Right renal cortex interstitium (tissue), 3 donors: ENCODE measurements at regions not wholly inside any gene's neighbourhood (a gene's known extent, or its start where the extent isn't known, plus 50 kb on each side); places are given as distances from the start of the nearest gene placed in this dataset.
"Not testable (repeated sequence)": the region's sequence is repeated elsewhere in the genome, so short reads cannot be mapped to it uniquely, and the experiment has no call there.

Source experiments
- DNase-seq, 3 donors: peaks; one replicate each; pipeline ENCODE4 v3.0.0-alpha.2; 2013; ENCODE audit warnings: low read depth in 3 of 3, low spot score in 2 of 3

DNA sequence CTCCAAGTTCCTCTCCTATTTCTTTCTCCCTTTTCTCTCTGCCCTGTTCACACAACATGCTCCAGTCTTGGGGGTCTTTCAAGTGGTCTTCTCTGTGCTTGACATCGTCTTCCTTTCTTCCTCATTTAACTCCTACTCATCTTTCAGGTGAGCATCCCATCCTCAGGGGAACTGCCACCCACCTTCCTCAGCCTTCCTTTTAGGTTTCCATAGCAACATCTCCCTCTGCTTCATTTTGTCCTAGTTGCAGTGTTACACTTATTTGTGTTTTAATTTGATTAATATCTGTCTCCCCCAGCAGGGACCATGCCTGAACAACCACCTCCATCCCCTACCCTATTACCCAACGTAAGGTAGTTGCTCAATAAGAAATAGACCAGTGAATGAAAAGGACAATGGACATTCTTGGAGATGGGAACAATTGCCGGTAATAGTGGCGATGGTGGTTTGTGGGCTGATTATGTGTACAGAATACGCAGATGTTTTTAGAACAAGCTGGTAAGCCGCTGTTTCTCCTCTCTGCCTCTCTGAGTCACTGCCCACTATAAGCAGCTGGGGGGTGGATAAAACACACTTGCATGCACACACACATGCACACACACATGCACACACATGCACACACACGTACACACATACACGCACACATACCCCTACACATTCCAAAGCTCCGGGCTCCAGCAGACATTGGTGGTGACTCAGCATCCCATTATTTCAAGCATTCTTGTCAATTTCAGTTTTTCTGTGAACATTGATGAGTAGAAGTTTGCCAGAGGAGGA is 251.6 kb downstream of the GATA3 start:
- no peak for DNase-seq

- DNase-seq, result no peak
Measured at GRCh38 chr10:8306685-8307364, 252.3 kb downstream of the GATA3 start.

DNA sequence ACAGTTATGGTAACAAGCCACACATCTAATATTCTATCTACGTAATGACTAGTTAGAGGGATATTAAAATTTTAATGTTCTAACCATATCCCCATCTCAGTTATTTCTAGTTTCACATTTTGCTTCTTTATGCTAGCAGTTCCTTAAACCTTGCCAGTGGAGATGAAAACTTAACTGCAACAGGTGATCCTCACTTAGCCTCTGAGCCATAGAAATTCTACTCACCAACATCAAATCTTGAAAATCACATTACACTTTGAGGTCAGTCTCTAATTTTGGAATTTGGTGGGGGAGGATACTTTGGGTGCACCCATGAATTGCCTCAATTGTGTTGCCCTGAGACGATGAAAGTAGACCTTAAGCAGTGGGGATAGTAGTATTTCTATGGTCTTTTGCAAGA is 256.4 kb downstream of the GATA3 start:
- DNase-seq, result no peak

DNA sequence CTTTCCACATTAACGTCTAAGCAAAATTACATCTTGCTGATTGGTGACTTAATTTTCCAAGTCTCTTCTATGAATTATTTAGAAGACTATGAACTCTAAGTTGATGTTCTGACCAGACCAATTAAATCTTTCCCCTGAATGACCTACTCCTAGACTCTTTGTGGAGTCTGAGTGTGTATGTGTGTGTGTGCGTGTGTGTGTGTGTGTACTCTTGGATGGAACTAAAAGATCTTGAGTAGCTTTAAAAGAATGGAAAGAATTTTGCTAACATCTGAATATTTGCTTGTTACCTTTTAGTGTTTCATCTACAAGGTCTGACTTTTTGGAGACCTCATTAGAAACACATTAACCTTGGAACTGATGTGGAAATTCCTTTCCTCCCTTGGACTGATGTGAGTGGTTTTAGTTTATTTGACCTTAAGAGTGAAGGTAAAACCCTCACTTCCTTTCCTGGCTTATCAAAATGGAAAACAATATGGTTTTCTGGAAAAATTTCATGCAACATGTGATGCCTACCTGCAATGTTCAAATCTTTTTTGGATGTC is 257.1 kb downstream of the GATA3 start:
- no peak for DNase-seq

DNA sequence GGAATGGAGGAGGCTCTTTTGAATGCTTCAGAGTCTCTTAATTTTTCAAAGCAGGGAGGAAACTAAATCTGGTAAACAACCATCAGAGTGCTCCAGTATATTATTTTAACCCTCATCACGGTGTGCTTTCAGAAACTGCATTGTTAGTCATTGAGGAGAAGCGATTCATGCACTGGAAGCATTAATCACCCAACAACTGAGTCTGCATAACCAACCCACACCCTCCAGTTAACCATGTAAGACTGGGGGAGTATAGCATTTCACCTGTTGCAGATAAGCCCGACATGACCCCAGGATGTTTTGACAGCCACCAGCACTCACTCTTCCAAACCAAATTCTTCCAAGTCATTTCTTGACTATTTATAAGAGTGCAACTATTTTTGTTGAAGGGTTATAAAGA is 257.6 kb downstream of the GATA3 start:
- no peak for DNase-seq

DNA sequence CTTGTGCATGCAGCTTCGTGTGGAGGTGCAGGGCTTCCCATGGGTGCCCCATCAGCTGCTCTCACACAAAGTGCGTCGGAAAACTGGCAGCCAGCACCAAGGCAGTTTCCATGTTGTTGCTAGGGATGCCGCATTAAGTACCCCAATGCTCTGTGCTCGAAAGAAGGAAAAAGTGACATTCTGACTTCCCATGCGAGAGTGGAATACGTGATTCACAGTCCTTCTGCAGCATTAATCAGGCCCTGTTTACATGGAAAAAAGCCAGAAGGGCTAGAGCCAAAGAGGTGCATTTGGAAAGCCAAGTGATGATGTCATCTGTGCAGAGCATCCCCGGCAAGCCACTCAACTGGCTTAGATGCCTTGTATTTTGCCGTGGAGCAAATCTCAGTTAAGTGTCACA is 258.3 kb downstream of the GATA3 start:
- DNase-seq, result no peak

DNA sequence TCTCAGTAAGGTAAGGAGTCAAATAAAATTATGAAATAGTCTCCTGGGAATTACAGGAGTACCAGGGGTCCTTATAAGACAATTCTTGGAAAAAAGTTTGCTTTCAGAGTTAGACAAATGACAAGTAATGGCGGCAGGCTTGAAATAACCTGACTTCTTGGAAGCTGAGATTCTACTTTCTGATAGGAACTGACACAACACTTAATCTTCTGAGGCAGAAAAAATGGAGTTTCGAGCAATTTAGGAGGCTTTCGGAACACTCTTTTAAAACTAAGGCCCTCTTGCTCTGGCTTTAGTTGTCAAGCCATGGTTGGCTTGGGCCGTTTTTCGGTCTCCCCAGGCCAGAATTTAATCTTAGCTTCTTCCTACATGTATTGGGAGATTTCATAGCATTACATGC is 260.0 kb downstream of the GATA3 start:
- no peak for DNase-seq

DNA sequence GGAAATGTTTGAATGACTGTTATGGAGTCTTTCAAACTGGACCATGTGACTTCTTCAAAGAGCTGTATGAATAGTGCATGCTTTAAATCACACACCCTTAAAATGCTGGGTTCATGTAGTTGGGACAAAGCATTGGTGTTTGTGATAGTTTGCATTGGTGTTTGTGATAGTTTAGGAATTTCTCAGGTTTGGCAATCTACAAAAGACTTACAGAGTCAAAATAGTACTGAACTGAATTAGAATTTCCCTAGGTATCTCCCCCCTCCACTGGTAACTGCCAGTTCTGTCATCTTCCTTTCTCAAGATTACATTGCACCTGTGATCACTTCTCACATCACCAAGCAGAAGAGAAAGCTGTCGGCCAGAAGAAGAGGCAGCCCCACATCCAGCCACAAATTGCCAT is 261.1 kb downstream of the GATA3 start:
- no peak for DNase-seq

DNA sequence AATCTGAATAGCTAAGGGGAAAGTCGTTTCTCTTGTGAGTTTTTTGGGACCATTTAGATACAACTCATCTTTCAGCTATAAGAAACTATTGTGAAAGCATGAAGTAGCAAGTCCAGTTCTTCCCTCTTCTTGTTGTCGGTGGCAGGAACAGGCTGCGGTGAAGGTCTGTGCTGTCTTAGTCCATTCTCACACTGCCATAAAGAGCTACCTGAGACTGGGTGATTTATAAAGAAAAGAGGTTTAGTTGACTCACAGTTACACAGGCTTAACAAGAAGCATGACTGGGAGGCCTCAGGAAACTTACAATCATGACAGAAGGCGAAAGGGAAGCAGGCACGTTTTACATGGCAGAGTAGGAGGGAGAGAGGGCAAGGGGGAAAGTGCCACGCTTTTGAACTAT is 261.8 kb downstream of the GATA3 start:
- DNase-seq, result no peak

DNA sequence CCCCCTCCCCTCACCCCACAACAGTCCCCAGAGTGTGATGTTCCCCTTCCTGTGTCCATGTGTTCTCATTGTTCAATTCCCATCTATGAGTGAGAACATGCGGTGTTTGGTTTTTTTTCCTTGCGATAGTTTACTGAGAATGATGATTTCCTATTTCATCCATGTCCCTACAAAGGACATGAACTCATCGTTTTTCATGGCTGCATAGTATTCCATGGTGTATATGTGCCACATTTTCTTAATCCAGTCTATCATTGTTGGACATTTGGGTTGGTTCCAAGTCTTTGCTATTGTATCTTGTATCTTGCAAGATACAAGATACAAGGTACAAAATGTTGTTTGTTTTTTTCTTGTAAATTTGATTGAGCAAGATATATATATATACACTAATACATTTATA is 263.9 kb downstream of the GATA3 start:
- not testable (repeated sequence) for DNase-seq

DNA sequence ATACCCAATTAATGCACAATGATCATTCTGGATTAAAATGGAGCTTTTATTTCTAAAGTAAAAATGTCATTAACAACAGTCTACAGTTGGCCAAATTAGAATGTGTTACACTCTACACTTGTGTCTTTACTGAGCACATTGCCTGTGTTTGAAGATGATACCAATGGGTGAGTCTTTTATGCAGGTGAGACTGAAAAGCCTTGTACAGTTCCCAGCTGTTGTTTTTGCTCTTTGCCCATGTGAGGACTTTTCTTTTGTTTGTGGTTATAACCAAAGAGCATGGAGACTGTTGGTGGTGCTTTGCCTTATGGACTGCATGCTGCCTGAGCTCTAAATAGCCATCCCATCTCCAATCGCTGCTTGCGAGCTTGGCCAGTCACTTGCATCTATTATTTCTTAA is 264.5 kb downstream of the GATA3 start:
- no peak for DNase-seq

- no peak for DNase-seq
Measured at GRCh38 chr10:8319704-8320103, 265.2 kb downstream of the GATA3 start.

DNA sequence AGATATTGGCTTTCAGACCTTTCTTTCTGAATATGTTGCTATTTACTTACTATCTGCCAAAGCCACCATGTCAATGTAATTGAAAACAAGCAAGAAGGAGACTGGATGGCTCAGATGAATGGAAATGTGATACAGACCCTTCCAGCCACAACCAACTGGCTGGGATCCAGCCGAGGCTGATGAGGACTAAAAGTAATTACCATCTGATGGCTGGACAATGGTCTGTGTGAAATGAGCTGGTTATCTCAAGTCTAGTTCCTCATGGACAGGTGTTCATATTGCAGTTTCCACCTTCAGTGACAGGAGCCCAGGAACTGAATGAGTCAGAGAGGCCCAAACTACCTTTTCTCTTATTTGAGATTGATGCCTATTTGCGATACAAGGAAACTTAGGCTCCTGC is 267.5 kb downstream of the GATA3 start:
- DNase-seq, result no peak

DNA sequence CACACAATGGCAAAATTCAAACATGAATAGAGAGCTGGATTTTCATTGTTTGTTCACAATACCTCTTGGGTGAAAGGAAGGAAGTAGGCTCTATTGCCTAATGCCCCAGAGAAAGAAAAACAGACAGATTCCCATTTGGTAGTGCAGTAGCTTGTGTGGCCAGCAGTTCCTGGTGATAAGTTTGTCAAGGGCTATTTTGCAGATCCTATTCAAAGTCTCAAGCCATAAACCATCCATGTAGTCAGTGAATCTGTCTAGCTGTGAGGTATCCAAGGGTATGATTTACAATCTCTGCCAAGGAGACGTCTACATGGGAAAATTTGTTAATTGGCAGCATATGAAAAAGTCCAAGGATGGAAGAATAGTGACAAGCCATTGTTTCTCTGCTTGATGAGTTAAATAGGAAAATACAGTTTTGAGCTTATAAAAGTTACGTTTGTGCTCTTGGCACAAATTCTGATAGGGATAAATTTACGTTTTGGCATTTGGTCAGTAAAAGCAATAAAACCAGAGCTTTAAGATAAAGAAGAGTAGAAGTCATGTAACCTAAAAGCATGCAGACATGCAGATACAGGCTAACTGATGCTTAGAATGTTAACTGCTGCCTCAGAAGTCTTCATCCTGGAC is 269.1 kb downstream of the GATA3 start:
- no peak for DNase-seq

DNA sequence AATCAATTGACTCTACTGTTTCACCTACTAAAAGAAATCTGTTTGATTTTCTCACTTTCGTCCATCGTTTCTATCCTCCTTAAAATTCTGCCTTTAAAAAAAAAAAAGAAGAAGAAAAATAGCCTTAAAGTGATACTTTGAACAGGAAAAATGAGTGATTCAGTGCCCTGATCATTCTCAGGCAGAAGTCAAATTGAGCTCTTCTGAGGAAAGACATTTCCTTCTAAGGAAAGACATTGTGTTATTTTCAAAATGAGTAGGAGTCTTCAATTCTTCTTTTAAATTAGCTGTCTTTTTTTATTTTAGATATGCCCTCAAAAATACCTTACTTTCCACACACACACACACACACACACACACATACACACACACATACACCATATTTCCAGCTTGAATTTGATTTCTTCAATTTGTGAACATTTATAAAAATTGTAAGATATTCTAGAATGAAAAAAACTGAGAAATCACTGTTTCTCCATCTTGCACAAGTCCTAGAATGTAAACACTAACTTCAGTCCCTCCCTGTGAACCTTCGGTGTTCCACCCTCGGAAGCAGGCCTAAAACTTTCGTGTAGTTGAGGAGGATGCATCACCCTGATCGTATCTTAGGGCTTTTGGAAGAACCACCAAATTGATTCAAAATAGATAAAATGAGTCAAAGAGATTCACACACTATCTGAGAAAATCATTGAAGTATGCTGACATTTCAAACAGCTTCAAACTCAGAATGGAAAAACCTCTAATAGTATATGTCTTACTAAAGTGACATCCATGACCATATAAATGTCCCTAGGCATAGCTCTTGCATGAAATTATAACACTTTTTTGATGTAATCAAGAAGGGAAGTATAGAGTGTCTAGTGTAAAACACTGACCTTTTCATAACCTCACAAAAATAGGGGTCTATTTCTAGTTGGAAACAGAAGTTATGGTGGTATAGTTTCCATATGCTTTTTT is 270.8 kb downstream of the GATA3 start:
- DNase-seq, result no peak

DNA sequence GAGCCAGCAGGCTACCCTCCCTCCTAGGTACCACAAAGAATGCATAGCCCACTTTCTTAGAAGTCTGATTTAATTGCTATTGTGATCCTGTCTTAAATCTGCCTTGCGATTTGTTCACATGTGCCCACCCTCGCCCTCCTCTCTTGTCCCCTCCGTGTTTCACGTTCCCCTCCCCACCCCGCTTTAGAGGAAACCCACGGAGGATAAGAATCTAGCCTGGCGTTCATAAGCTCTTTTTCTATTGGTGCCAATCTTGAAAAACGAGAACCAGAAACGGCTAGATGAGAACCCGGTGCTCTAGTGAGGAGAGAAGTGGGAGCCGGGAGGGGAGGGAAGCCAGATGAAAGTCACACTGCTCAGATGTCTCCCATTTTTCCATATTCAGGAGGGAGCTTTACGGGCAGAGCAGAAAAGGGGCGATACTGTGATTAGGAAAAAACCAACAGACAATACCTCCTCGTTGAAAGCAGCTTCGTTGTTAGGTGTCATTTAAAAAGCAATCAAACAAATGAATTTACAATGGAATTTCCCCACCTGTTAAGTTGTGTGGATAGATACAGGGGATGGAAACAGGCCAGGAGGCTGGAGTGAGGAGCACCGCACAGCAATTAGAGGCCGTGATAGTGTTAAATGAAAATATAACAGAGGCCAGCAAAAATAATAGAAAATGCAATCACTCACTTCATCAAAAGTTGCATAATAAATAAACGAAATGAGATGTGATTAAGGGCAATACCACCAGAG is 272.1 kb downstream of the GATA3 start:
- no peak for DNase-seq

DNA sequence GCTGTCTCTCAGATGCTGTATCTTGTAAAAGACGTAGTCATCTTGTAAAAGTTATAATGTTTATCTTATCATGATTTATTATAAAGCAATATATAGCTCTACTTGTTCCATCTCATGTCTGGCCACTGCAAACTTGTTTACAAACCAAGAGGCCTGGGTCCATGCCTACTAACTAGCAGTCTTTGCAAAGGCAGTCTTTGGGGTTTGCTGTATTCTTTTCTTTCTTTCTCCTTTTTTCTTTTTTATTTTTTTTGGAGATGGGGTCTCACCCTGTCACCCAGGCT is 272.6 kb downstream of the GATA3 start:
- no peak for DNase-seq

DNA sequence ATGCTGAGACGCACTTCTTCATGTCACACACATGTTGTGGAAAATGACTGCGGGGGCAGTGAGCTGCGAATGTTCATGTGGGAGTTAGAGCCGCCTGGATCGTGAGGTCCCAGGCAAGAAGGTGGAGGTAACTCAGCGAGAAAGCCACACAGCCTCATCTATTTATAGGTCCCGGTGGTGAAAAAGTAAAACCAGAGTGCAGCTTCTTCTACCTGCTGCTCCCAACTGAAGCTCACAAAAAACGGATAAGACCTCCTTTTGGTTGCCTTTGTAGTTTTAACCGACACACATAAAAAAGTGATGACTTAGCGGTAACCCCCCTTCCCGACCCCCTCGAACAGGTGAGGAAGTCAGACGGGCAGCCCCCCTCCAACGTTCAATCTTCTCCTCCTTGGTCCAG is 276.9 kb downstream of the GATA3 start:
- DNase-seq, result no peak

DNA sequence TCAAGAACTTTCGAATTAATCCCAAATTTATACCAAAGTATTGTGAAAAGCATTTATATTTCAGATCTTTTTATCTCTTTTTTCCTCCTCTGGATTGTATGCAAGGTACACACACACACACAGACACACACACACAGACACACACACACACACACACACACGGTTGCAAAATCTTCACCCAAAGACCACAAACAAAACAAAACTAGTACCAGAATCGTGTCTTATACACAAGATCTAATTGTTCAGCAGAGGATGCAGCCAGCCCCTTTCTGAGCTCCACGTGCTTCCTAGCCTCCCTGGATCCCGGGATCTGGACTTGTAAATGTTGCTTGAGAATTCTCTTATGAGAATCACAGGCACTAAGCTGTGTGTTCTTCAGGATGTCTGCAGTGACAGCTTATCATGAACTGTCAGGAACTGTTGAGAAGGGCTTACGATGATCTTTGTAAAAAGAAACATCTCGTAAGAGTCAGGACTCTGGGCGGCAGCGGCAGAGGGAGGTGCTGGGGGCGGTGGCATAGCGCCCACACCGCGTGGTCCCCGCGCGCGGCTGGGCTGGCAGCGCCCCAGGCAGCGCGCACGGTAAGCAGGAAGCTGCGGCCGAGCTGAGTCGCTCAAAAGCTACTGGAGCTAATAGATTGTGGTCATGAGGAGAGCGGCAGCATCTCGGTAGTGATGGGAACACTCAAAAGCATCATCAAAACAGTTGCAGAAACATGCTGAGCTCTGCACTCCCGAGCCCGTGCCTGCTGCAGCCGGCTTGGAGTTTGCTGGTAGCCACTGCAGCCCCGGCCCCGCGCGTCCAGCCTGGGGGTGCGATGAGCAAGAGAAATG is 277.6 kb downstream of the GATA3 start:
- peak in 1 of 3 donors; percentile 5 for DNase-seq
